ENCODE measurements at regions not wholly inside any gene's neighbourhood (a gene's known extent, or its start where the extent isn't known, plus 50 kb on each side); places are given as distances from the start of the nearest gene placed in this dataset.

DNA sequence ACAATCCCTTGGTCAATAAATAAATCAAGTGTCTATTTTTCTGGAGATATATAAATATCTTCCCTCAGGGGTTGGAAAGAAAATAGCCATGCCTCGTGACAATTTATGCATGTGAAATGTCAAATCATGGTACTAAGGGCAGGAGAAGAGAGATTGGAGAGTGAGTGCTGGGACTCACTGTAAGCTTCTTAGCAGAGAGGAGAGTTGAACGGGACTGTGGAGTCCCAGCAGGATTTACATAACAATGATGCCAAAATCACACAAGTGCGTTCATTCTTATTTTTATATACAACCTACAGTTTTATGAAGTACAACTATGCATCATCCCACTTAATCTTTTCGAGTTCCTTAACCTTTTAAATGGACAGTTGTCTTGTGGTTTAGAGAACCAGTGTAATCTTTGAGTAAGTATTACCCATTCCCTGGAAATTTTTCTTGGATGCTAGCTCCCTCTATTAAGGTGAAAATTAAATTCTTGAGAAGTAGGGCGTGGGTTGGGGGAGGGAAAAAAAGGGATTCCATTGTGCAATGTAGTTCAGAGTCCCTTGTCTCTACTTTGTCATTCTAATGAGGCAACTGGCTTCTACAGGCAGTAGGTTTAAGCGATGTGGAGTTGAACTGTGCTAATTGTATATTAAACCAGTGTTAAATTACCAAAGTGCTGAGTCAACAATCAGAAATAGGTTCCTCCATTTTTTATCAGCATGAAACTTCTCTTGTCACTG, 143.6 kb upstream of the EPHA4 start:
- DNase-seq (ENCODE audit: low spot score) = no peak
- no peak for ATAC-seq

DNA sequence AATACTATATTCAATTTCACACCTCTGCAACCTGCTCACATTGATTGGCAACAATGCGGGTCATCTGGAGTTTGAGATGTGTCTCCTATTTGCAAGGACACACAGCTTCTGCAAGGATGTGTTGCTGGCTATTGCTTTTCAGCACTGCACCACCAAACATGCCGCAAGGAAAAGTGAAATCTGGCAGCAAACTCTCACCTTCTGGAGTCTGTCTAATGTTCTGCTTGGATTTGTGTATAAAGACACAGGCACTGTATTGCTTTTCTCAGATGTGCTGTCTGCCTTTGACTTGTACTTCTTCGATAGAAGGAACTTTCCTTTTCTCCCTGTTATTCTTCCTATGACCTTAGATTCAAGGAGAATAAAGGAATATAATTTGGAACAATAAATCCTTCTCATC, 138.6 kb upstream of the EPHA4 start:
- no peak for ATAC-seq
- no peak for DNase-seq (ENCODE audit: low spot score)

- DNase-seq (ENCODE audit: low spot score) = no peak
- ATAC-seq = no peak
Observed at GRCh38 chr2:221708902-221709301, 136.8 kb upstream of the EPHA4 start.

DNA sequence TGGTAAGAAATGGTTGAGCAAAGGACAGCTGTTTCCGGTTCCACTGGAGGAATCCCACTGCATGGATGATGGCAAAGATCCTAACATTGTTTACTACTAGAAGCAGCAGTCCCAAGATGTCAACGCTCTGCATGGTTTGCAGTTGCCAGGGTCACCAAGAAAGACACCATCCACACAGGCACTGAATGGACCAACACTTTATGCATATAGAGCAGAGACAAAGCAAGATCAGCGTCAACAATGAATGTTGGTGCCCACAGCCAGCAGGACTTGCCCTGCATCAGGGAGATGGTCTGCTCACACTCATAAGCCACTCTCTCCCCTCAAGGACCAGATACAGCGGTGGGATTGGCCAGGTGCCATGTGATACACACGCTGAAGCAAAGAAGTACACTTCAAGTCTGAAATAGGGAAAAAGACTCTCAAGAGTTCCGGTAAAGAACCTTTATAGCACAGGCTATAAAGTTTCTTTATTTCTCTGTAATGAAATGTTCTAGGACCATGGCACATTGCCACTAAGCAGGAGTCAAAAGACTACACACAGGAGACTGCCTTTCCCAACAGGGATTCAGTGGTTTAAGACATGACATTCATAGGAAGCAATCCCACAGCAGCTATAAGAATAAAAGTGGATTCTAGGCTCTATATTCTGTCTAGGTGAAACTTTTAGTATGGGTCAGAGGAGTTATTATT, 133.2 kb upstream of the EPHA4 start:
- ATAC-seq (no peak), DNase-seq (ENCODE audit: low spot score) (no peak)

DNA sequence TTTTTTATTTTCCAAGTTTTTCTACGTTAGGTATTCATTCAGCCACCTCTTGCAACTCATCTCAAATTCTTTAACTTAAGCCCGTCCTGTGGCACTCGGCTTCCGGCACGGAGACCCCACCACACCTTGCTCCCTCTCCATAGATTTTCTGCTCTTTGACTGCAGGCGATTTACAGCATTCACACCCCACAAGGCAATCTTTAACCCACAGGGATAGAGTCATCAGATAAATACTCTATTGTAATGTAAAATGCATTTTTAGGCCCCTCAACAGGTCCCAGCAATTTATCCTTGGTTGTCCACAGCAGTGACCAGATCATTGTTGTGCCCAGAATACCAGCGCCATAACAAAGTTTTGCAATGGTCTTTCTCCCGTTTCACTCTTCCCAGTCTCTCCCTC, 132.3 kb upstream of the EPHA4 start:
- ATAC-seq = no peak
- no peak for DNase-seq (ENCODE audit: low spot score)

- no peak for DNase-seq (ENCODE audit: low spot score)
- no peak for ATAC-seq
Observed at GRCh38 chr2:221693365-221693764, 121.3 kb upstream of the EPHA4 start.

DNA sequence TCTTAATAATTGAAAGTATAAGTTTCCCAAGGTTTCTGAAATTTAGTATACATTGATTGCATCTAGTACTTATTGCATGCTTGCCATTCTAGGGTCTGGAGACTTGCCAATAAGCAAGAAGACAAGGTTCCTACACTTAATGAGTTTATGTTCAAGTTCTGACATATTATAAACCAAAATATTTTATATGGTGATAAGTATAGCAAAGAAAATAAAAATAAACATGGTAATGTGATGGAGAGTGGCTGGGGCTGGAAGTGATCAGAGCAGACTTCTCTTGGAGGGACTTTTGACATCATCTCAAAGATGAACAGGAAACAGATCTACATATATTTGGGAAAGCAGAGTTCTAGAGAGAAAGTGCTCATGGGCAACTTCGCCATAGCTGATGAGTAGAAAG, 119.5 kb upstream of the EPHA4 start:
- ATAC-seq = no peak
- DNase-seq (ENCODE audit: low spot score) = no peak

DNA sequence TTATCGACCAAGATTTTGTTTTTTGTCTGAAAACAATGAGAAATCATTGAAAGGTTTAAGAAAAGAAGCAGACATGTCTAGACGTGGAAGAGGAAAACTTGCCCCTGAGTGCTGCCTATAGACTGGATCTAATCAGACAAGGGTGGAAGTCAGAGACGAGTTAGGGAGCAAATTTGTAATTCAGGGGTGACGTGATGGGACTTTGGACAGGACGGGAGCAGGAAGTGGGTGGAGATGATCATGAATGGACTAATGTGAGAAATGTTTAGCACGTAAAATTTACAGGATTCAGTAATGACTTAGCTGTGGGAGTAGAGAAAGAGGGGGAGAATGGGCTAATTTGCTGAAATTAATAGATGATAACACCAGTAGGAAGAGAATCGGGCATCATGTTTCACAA, 117.0 kb upstream of the EPHA4 start:
- ATAC-seq = no peak
- no peak for DNase-seq (ENCODE audit: low spot score)

GRCh38 chr2:221680548-221680947, 108.4 kb upstream of the EPHA4 start:
- ATAC-seq (no peak), DNase-seq (ENCODE audit: low spot score) (no peak)

DNA sequence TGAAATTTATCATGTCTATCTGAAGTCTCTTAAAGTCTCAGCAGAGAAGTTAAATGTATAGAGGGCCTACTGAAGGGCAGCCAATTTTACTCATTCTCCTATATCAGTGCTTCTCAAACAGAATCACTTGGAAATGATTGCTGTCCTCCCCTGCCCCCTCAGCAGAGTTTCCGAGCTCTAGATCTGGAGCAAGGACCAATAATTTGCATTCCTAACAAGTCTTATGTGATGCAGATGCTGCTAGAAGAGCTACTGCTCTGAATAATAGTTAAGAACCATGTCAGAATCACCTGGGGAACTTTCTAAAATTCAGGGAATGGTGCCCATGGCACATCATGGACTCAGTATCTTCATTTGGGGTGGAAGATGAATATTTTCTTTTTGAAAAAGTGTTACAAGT, 105.6 kb upstream of the EPHA4 start:
- DNase-seq (ENCODE audit: low spot score) (no peak), ATAC-seq (no peak)

- DNase-seq (ENCODE audit: low spot score) (no peak), ATAC-seq (no peak)
Observed at GRCh38 chr2:221676566-221677172, 104.6 kb upstream of the EPHA4 start.

DNA sequence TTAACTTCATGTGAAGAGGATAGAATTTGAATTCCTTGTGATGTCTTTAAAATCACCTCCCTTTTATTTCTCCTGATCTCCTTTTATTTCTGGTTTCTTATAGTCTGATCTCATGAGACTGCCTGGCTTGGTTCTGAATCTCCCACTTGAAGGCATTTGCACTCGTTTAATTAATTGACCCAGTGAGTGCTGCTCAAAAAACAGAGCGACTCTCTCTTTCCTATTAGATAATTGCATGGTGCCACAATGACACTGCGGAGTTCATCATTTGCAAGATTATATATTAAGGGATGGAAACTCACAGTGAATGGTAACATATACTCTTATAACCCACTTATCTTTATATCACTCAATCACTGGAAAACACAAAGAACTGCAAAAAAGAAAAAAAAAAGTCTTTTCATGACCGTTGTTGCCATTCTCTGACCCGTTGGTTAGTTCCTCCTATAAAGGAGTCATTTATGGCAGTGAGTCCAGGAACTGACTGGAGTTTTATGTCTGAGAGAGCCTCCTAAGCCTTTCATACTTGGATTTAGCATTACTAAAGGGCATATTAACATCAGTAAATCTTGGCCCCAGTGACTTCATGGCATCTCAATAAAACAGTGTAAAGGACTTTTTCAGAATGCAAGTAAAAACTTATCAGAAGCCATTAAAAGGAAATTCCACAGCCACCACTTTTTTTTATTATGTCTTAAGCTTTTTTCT, 103.3 kb upstream of the EPHA4 start:
- DNase-seq (ENCODE audit: low spot score) (no peak), ATAC-seq (no peak)

DNA sequence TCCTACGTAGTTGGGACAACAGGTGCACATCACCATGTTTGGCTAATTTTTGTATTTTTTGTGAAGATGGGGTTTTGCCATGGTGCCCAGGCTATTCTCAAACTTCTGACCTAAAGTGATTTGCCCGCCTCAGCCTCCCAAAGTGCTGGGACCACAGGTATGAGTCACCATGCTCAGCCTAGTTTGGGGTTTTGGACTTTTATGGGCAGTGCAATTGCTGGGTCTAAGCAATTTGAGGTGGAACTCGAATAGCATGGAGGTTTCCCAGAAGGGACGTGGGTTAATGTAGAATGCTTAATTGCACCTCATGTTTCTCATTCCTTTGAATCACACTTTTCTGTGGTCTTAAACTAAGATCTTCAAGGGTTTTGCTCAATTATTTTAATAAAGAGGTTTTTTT, 102.3 kb upstream of the EPHA4 start:
- ATAC-seq (no peak), DNase-seq (ENCODE audit: low spot score) (no peak)

GRCh38 chr2:221673248-221673647, 101.1 kb upstream of the EPHA4 start:
- ATAC-seq (no peak), DNase-seq (ENCODE audit: low spot score) (no peak)

DNA sequence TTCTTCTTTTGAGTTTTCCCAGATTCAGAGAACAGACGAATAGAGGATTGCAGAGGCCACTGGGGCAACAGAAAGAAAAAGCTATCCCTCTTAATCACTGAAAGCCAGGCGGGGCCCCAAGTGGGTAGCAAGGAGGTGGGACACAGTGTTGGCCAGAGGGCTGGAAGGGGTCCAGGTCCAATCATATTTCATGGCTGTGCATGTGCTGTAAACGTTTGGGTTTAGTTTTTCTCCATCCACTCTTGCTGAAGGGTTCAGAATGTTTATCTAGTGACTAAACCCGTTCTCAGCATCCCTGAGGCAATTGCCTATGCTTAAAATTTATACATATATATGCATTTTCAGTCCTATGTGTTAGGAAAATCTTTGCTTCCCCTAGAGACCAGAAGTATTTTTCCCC, 99.4 kb upstream of the EPHA4 start:
- DNase-seq (ENCODE audit: low spot score) (no peak), ATAC-seq (no peak)

GRCh38 chr2:221662689-221663391, 90.7 kb upstream of the EPHA4 start:
- DNase-seq (ENCODE audit: low spot score) (no peak), ATAC-seq (no peak)

DNA sequence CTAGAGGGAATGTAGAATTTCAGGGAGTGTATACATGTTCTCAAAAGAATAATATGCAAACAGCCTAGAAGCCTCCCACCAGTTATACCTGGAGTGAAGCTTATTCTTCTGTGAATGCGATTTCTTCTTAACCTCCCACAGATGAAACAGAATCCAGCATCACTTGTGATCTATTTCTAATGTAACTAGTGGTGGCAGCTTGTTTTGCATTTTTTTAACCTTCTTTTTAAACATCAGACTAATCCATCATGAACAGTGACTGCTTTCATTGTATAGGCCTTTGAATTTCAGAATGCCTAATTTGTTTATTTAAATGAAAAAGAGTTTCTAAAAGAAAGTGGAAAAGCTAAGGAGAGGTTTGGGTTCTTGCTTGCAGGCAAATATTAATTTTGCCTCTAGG, 85.7 kb upstream of the EPHA4 start:
- no peak for DNase-seq (ENCODE audit: low spot score)
- ATAC-seq = no peak

- DNase-seq (ENCODE audit: low spot score) = no peak
Observed at GRCh38 chr2:221655300-221655699, 83.2 kb upstream of the EPHA4 start.

DNA sequence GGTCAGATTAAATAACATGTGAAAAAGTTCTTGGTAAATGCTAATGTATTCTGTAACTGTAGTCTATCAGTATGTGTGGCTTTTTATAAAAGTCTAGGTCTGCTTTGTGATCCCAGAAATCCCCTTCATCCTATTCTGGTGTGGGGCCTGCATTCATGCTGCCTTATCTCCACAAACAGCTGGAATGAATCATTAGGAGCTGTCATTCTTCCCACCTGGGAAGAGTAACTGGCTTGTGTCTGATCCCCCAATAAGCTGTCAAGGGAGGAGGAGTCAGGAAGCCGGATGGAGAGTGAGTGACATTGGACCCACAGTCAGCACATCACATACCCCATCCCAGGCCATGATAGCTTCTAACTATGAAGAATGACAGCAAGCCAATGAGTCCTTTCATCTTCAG, 81.1 kb upstream of the EPHA4 start:
- ATAC-seq = no peak
- no peak for DNase-seq (ENCODE audit: low spot score)

More at GRCh38 chr2:221655300-221655699, 83.2 kb upstream of the EPHA4 start:
- ATAC-seq = no peak

DNA sequence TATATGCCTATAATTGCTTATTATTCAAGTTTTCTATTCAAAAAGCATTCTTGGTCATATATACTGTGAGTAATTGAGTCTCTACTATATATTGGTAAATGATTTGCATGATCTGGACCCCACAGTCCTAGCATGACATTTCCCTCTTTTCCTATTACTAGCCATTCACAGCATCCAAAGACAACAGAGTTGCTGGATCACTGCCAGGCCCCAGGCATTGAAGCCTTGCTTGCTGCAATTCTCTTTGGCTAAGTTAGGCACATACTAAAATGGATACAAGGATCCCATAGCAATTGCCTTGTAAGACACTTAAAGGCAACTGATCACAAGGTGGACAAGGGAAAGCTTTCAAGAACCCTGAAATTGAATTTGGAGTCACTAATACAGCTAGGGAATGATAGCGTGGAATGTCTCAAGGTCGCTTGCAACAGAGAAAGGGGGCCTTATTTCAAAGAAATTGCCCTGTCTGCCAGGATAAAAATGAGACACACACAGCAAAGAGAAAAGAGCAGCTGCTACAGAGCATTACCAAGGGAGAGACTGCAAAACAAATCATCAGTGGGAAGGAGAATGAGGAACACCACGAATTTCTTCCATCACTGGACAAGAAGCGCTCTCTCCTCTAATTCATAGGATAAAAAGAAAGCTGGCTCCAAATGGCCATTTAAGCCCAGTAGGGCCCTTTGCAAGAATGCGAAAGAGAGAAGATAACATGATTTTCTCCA, 77.1 kb upstream of the EPHA4 start:
- no peak for DNase-seq (ENCODE audit: low spot score)
- no peak for ATAC-seq
